Nephron progenitor cell (in vitro differentiated cells): ENCODE measurements at regions not wholly inside any gene's neighbourhood (a gene's known extent, or its start where the extent isn't known, plus 50 kb on each side); places are given as distances from the start of the nearest gene placed in this dataset.

Experiments
- DNase-seq: peaks from one replicate; pipeline ENCODE4 v3.0.0; 2021
- H3K27ac Mint-ChIP-seq: 2 replicates; pipeline ENCODE4 v1.8.0; 2021; ENCODE audit warnings: mild to moderate bottlenecking, moderate library complexity, mixed read lengths
- H3K27me3 Mint-ChIP-seq: 2 replicates; pipeline ENCODE4 v1.8.0; 2021; ENCODE audit warnings: mild to moderate bottlenecking, low read depth, mixed read lengths; ENCODE audit not compliant: poor library complexity
- H3K36me3 Mint-ChIP-seq: 2 replicates; pipeline ENCODE4 v1.8.0; 2021; ENCODE audit warnings: low read depth, mixed read lengths
- H3K4me1 Mint-ChIP-seq: 2 replicates; pipeline ENCODE4 v1.8.0; 2021; ENCODE audit warnings: mixed read lengths
- H3K4me3 Mint-ChIP-seq: 2 replicates; pipeline ENCODE4 v1.8.0; 2021; ENCODE audit warnings: mild to moderate bottlenecking, moderate library complexity, mixed read lengths
- H3K9me3 Mint-ChIP-seq: 2 replicates; pipeline ENCODE4 v1.8.0; 2021; ENCODE audit warnings: mild to moderate bottlenecking, moderate library complexity, mixed read lengths
- TF ChIP-seq, protein P1 (sequence below): fragments of 200-600 bp; sonication (generic); IDR thresholded peaks from 2 replicates; pipeline ENCODE4 v1.5.0; 2021; ENCODE audit warnings: antibody characterized with exemption

DNA sequence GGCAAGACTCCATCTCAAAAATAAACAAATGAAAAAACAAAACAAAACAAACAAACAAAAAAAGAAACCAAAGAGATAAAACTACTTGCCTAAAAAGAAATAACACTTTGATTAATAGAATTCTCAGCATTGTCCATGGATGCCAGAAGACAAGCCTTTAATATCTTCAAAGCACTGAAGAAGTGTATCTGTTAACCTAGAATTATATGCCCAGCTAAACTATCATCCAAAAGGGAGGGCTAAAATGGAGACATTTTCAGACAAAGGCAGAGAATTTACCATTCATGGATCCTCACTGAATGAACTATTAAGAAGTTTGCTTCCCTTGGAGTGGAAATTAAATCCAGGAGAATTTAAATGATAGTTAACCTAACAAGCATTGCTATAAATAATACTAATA, 130.1 kb upstream of the SEC14L1 start:
- H3K27ac Mint-ChIP-seq = no peak overlapping the region
- H3K36me3 Mint-ChIP-seq = no peaks in the 10 kb centered on the region
- peaks cover 23% of the 10 kb centered on the region for H3K4me1 Mint-ChIP-seq
- TF ChIP-seq, protein P1, sequence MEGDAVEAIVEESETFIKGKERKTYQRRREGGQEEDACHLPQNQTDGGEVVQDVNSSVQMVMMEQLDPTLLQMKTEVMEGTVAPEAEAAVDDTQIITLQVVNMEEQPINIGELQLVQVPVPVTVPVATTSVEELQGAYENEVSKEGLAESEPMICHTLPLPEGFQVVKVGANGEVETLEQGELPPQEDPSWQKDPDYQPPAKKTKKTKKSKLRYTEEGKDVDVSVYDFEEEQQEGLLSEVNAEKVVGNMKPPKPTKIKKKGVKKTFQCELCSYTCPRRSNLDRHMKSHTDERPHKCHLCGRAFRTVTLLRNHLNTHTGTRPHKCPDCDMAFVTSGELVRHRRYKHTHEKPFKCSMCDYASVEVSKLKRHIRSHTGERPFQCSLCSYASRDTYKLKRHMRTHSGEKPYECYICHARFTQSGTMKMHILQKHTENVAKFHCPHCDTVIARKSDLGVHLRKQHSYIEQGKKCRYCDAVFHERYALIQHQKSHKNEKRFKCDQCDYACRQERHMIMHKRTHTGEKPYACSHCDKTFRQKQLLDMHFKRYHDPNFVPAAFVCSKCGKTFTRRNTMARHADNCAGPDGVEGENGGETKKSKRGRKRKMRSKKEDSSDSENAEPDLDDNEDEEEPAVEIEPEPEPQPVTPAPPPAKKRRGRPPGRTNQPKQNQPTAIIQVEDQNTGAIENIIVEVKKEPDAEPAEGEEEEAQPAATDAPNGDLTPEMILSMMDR = no peak
- H3K9me3 Mint-ChIP-seq = peaks cover 31% of the 10 kb centered on the region
- DNase-seq = no peak
- H3K27me3 Mint-ChIP-seq = peaks cover 9% of the 10 kb centered on the region
- no peak overlapping the region for H3K4me3 Mint-ChIP-seq

DNA sequence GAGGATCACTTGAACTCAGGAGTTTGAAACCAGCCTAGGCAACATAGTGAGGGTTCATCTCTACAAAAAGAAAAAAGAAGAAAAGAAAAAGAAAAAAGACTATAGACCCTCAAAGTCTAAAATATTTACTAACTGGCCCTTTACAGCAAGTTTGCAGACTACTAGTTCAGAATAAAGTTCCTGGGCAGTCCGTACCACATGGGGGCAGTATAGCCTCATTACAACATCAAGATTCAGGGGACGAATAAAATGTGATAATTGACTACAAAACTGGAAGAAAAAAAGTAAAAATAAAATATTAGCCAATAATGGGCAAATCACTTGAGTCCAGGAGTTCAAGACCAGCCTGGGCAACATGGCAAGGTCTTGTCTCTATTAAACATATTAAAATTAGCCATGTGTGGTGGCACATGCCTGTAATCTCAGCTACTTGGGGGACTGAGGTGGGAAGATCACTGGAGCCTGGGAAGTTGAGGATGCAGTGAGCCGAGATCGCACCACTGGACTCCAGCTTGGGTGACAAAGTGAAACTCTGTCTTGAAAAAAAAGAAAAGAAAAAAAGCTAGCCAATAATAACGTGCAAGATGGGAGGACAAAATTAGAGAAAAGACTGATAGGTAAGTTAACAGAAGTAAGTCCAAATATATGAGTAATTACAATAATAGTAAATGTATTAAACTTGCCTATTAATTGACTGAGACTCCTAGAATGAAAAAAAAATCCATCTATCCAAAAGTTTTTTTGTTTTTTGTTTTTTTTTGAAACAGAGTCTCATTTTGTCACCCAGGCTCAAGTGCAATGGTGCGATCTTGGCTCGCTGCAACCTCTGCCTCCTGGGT, 129.4 kb upstream of the SEC14L1 start:
- Mint-ChIP-seq H3K27me3 (peaks cover 9% of the 10 kb centered on the region), H3K4me3 (no peak overlapping the region), H3K27ac (no peak overlapping the region), H3K9me3 (peaks cover 31% of the 10 kb centered on the region), H3K36me3 (no peaks in the 10 kb centered on the region), H3K4me1 (peaks cover 16% of the 10 kb centered on the region)
- TF ChIP-seq, protein P1 = peak; percentile 56
- DNase-seq = peak; percentile 46

DNA sequence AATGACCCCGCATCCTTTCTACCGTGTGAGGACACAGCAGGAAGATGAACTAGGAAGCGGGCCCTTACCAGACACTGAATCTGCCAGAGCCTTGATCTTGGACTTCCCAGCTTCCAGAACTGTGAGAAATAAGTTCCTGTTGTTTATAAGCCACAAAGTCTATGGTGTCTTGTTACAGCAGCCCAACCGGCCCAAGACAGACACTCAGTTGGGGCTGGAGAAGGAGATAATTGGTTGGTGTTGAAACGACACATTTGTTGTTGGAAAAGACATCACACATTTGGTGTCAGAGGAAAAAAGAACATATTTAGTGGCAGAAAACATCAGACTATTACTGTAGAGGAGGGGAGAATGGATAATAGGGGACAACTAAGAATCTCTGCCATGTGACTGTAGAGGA, 122.3 kb upstream of the SEC14L1 start:
- H3K27me3 Mint-ChIP-seq = peaks cover 15% of the 10 kb centered on the region
- no peak overlapping the region for H3K4me3 Mint-ChIP-seq
- H3K4me1 Mint-ChIP-seq = peaks cover 16% of the 10 kb centered on the region
- TF ChIP-seq, protein P1 = no peak
- no peaks in the 10 kb centered on the region for H3K36me3 Mint-ChIP-seq
- H3K27ac Mint-ChIP-seq = no peak overlapping the region
- DNase-seq = no peak
- H3K9me3 Mint-ChIP-seq = peaks cover 3% of the 10 kb centered on the region

DNA sequence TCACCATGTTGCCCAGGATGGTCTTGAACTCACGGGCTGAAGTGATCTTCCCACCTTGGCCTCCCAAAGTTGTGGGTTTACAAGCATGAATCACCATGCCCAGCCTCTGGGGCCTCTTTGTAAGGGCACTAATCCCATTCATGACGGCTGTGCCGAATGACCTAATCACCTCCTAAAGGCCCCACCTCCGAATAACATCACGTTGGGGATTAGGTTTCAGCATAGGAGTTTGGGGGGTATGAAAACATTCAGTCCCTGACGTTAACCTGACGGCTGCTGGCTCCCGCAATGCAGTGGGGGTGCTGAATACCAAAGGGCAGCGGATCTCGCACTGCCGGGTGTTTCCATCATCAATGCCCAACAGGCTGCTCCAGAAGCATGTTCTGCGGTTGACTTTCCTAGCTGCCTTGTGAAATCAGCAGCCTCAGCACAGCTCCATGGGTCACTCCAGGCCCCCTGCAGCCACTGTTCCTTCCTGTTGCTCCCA, 120.8 kb upstream of the SEC14L1 start:
- H3K9me3 Mint-ChIP-seq = peaks cover 3% of the 10 kb centered on the region
- H3K27ac Mint-ChIP-seq = no peak overlapping the region
- TF ChIP-seq, protein P1 = no peak
- peaks cover 16% of the 10 kb centered on the region for H3K4me1 Mint-ChIP-seq
- H3K4me3 Mint-ChIP-seq = no peak overlapping the region
- no peaks in the 10 kb centered on the region for H3K36me3 Mint-ChIP-seq
- H3K27me3 Mint-ChIP-seq = peaks cover 8% of the 10 kb centered on the region
- no peak for DNase-seq

DNA sequence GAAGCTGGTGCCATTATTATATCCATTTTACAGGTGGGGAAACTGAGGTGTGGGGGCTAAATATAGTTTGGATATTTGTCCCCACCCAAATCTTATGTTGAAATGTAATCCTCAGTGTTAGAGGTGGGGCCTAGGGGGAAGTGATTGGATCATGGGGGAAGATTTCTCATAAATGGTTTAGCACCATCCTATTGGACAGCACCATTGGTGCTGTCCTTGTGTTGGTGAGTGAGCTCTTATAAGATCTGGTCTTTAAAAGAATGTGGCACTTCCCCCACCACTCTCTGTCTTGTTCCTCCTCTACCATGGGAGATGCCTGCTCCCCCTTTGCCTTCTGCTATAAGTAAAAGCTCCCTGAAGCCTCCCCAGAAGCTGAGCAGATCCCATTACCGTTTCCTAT, 119.8 kb upstream of the SEC14L1 start:
- Mint-ChIP-seq H3K36me3 (no peaks in the 10 kb centered on the region), H3K4me3 (no peak overlapping the region), H3K9me3 (peaks cover 3% of the 10 kb centered on the region), H3K27ac (no peak overlapping the region), H3K27me3 (peaks cover 8% of the 10 kb centered on the region), H3K4me1 (peaks cover 16% of the 10 kb centered on the region)
- no peak for DNase-seq
- TF ChIP-seq, protein P1 = no peak

DNA sequence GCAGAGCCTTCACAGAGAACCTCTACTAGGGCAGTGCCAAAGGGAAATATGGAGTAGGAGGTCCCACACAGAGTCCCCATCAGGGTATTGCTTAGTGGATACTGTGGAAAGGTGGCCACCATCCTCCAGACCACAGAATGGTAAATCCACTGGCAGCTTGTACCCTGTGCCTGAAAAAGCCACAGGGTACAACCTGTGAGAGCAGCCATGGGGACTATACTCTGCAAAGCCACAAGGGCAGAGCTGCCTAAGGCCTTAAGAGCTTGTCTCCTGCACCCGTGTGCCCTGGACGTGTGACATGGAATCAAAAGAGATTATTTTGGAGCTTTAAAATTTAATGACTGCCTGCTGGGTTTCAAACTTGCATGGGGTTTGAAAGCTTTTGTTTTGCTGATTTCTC, 118.0 kb upstream of the SEC14L1 start:
- no peak for DNase-seq
- no peak overlapping the region for H3K4me3 Mint-ChIP-seq
- TF ChIP-seq, protein P1 = no peak
- peaks cover 13% of the 10 kb centered on the region for H3K27me3 Mint-ChIP-seq
- H3K9me3 Mint-ChIP-seq = peaks cover 10% of the 10 kb centered on the region
- peaks cover 16% of the 10 kb centered on the region for H3K4me1 Mint-ChIP-seq
- no peaks in the 10 kb centered on the region for H3K36me3 Mint-ChIP-seq
- H3K27ac Mint-ChIP-seq = no peak overlapping the region
